Superior temporal gyrus (tissue), 1 donor: ENCODE measurements at regions not wholly inside any gene's neighbourhood (a gene's known extent, or its start where the extent isn't known, plus 50 kb on each side); places are given as distances from the start of the nearest gene placed in this dataset.
"Not testable (repeated sequence)": the region's sequence is repeated elsewhere in the genome, so short reads cannot be mapped to it uniquely, and the experiment has no call there.

Experiments
- DNase-seq: peaks from one replicate; pipeline ENCODE4 v3.0.0-alpha.2; 2016; ENCODE audit errors: extremely low spot score

GRCh38 chr9:80771555-80772347, 917.6 kb downstream of the TLE1 start:
- no peak for DNase-seq

- DNase-seq, result no peak
Observed at GRCh38 chr9:80763536-80763935, 925.8 kb downstream of the TLE1 start.

GRCh38 chr9:80755586-80755985, 933.8 kb downstream of the TLE1 start:
- DNase-seq, result no peak

DNA sequence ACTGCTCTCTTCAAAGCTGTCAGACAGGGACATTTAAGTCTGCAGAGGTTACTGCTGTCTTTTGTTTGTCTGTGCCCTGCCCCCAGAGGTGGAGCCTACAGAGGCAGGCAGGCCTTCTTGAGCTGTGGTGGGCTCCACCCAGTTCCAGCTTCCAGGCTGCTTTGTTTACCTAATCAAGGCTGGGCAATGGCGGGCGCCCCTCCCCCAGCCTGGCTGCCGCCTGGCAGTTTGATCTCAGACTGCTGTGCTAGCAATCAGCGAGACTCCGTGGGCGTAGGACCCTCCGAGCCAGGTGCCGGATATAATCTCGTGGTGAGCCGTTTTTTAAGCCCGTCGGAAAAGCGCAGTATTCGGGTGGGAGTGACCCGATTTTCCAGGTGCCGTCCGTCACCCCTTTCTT, 942.3 kb downstream of the TLE1 start:
- DNase-seq, result not testable (repeated sequence)

DNA sequence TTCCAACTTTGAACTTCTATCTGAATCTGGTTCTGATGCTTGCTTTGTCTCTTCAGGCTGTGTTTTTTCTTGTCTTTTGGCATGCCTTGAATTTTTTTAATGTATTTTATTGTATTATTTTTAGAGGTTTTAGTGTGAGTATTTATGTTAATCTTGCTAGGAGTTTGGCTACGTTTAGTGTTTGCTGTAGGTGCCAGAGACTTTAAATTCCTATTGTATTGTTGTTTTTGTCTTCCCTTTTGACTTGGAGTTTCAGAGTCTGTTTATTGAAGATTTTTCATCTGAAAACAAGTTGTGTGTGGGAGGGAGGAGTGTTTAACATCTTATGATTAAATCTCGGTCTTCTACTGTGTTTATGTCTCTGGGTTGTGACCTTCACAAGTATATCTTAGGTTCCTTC, 956.8 kb downstream of the TLE1 start:
- DNase-seq, result no peak

DNA sequence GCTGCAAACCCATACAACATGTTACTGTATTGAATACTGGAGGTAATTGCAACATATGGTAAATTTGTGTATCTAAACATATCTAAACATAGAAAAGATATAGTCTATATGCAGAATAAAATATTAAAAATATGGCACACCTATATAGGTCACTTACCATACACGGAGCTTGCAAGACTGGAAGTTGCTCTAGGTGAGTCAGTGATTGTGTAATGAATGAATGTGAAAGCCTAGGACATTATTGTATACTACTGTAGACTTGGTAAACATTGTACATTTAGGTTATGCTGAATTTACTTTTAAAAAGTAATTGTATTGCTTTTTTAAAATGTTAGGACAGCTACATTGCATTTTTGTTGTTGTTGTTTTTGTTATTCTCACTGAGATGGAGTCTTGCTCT, 968.8 kb downstream of the TLE1 start:
- no peak for DNase-seq

DNA sequence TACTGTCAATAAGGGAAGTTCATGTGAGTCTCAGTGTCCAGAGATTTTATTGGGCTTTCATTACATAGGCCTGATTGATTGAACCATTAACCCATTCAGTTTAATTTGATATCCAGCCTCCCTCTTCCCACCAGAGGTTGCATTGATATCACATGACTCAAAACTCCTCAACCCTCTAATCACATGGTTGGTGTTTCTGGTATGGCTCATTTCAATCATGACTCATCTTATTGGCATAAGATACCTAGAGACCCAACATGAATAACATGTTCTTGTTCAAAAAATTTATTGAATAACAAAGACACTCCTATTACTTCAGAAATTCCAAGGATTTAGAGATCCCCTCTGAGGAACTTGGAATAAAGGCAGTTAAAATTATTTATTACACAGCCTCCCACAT, 982.2 kb downstream of the TLE1 start:
- DNase-seq, result no peak

GRCh38 chr9:80701061-80701460, 988.3 kb downstream of the TLE1 start:
- no peak for DNase-seq

DNA sequence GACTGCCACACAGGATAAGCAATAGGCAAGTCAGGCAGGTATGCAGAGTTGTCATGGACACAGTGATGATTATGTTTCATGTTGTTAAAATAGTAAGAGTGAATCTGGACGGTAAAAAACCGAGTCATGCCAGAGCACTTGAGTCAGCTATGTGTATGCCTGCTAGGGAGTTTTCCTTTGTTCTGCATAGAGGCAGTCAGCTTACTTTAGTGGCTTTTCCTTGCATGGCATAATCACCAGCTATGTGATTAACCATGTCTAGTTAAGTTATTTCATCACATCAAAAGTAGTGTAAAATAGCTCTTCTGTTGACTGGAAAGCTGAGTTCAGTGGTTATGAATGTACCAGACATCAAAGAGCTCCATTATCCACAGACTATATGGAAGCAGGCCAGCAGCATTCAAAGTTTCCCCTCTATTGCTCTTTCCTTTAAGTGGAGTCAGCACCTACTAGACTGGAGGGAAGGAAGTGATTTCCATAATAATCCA, 989.8 kb downstream of the TLE1 start:
- no peak for DNase-seq

GRCh38 chr9:80698725-80699410, 990.5 kb downstream of the TLE1 start:
- no peak for DNase-seq

DNA sequence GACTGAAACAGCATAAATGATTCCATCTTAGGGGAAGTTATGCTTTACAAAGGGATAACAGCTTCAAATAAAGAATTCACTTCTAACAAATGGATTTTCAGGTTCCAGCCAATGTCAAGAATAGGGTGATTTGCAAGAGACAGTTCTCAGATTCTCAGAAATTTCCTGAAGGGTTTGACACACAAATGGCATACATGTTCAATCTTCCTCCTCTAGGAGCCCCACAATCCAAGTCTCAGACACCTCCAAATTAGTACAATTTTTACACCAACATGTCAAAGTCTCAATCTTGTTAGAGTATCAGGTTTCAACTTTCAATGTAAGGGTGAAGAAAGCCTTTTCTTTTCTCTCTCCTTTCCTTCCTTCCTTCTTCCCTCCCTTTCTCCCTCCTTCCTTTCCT, 996.6 kb downstream of the TLE1 start:
- no peak for DNase-seq

GRCh38 chr9:80691229-80691628, 998.1 kb downstream of the TLE1 start:
- DNase-seq, result no peak

DNA sequence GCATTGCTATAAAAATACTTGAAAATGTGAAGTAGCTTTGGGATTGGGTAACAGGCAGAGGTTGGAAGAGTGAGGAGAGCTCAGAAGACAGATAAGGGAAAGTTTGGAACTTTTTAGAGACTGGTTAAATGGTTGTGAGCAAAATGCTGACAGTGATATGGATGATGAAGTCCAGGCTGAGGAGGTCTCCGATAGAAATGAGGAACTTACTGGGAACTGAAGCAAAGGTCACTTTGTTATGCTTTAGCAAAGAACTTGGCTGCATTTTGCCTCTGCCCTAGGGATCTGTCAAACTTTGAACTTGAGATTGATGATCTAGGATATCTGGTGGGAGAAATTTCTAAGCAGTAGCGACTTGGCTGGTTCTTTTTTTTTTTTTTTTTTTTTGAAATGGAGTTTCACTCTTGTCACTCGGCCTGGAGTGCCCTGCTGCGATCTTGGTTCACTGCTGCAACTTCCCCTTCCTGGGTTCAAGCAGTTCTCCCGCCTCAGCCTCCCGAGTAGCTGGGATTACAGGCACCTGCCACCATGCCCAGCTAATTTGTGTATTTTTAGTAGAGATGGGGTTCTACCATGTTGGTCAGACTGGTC, 998.9 kb downstream of the TLE1 start:
- DNase-seq, result no peak

- no peak for DNase-seq
Observed at GRCh38 chr9:80679916-80680315, 1009.4 kb downstream of the TLE1 start.

GRCh38 chr9:80678906-80679305, 1010.4 kb downstream of the TLE1 start:
- no peak for DNase-seq

DNA sequence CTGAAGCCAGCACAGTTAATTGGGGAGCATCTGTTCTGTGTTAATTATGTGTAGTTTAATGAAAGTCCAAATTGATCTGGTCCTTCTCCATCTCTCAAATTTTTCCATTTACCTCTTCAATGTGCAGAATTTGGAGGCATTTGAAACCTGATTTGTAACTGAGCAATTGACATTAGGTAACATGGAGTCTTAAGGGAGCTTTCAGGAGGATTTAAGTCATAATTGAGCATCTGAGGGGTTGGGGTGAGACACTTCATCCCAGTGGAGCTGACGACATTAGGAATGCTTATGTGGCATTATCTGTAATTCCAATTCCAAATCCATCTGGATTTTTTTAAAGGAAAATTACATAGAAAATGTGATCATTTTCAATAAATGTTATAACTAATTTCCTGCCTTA, 1015.9 kb downstream of the TLE1 start:
- no peak for DNase-seq

- DNase-seq, result no peak
Observed at GRCh38 chr9:80665479-80665878, 1023.9 kb downstream of the TLE1 start.

DNA sequence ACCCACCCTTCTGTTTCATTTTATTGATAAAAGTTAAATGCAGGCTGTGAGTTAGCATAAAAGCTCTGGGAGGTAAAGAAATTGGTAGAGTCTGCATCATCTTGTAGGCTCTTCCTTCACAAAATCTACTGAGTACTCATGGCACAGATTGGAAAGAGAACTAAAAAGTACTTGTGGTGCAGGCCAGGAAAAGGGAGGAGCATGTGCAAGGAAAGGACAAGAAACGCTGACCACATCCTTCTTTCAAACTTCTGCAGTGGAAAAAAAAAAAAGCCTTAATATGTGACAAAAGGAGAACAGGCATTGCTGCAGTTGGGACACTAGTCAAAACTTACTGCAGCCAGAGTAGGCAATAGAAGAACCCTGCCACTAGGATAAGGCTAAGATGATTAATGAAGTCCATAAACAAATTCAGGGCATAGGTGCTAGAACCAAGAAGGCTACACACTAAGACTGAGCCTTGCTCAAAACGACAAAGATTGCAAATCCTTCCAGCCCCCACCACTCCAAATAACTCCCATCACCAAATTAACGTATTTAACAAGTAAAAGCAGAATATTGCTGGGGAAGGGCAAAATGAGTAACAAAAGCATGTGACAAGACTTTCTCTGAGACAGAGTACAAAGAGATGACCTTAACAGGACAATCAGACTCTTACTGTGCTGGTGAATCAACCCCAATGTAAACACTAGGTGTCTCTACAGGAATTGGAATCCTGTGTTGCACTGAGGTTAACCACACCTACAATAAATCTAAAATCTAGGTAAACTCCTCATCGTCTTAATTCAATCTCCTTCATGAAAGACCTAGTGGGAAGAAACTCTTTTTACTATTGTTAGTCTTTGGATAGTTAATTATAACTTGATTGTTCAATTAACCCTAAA, 1024.8 kb downstream of the TLE1 start:
- DNase-seq, result no peak

DNA sequence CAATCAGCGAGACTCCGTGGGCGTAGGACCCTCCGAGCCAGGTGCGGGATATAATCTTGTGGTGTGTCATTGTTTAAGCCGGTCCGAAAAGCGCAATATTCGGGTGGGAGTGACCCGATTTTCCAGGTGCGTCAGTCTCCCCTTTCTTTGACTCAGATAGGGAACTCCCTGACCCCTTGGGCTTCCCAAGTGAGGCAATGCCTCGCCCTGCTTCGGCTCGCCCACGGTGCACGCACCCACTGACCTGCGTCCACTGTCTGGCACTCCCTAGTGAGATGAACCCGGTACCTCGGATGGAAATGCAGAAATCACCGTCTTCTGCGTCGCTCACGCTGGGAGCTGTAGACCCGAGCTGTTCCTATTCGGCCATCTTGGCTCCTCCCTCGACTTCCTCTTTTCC, 1029.6 kb downstream of the TLE1 start:
- DNase-seq, result not testable (repeated sequence)

DNA sequence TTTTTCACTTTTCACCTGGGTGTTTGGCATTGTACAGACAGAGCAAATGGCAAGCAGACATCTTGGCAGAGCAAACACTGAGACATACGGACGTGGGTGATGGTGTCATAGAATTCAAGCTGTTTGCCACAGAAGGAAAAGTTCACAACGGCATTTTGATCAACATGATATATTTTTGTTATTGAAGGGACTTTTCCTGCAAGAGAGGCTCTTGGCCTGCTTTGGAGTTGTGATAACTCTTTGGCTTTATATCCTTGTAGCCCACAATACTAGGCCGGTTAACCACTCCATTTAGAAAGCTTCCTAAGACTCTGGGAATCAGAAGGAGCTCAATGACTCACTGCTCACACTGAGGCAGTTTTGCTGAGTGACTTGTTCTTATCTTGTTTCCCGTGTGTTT, 1038.3 kb downstream of the TLE1 start:
- peak; percentile 60 for DNase-seq

- no peak for DNase-seq
Observed at GRCh38 chr9:80649496-80649895, 1039.9 kb downstream of the TLE1 start.

GRCh38 chr9:80649001-80649420, 1040.3 kb downstream of the TLE1 start:
- no peak for DNase-seq
